PFSK-1 (cell line): ENCODE measurements at regions not wholly inside any gene's neighbourhood (a gene's known extent, or its start where the extent isn't known, plus 50 kb on each side); places are given as distances from the start of the nearest gene placed in this dataset.

ENCODE experiments used
- FOXP2 ChIP-seq: optimal IDR thresholded peaks from 2 replicates; pipeline ENCODE3; 2011; ENCODE audit warnings: borderline replicate concordance, control low read depth, inconsistent platforms; ENCODE audit not compliant: insufficient read depth; ENCODE audit errors: extremely low read length, extremely low read depth
- POLR2AphosphoS5 ChIP-seq: IDR thresholded peaks from 2 replicates; pipeline ENCODE4 v1.6.1; 2012; ENCODE audit warnings: low read depth, mild to moderate bottlenecking, control low read depth, low read length, moderate library complexity
- REST ChIP-seq, 2 experiments: IDR thresholded peaks; 2 replicates each; pipeline versions ENCODE4 v1.6.1 to v1.8.0; 2011 to 2012; ENCODE audit warnings: low read depth in 2 of 2, low read length in 2 of 2, control low read depth in 1 of 2, inconsistent platforms in 1 of 2, mild to moderate bottlenecking in 1 of 2, moderate library complexity in 1 of 2; ENCODE audit not compliant: insufficient read depth in 1 of 2
- SIN3A ChIP-seq: IDR thresholded peaks from 2 replicates; pipeline ENCODE4 v1.6.1; 2012; ENCODE audit warnings: mild to moderate bottlenecking, low read length, moderate library complexity, borderline replicate concordance; ENCODE audit not compliant: insufficient read depth
- TAF1 ChIP-seq: IDR thresholded peaks from 2 replicates; pipeline ENCODE4 v1.6.1; 2012; ENCODE audit warnings: low read length, control low read depth, borderline replicate concordance; ENCODE audit not compliant: insufficient read depth

GRCh38 chr6:139710556-139710955, 336.1 kb upstream of the CITED2 start:
- TF ChIP-seq TAF1 (no peak), FOXP2 (no peak), POLR2AphosphoS5 (no peak), SIN3A (no peak), REST (IDR thresholded peaks at IDR 0.05; ENCODE audit: insufficient read depth in 1 of 2, low read depth in 2 of 2, low read length in 2 of 2) (no peak)

GRCh38 chr6:139708337-139709199, 334.1 kb upstream of the CITED2 start:
- TF ChIP-seq FOXP2 (no peak), SIN3A (no peak), REST (IDR thresholded peaks at IDR 0.05; ENCODE audit: insufficient read depth in 1 of 2, low read depth in 2 of 2, low read length in 2 of 2) (no peak), TAF1 (no peak), POLR2AphosphoS5 (no peak)

GRCh38 chr6:139706912-139707311, 332.5 kb upstream of the CITED2 start:
- no peak for TF ChIP-seq POLR2AphosphoS5
- no peak for TF ChIP-seq FOXP2
- no peak for TF ChIP-seq REST (IDR thresholded peaks at IDR 0.05; ENCODE audit: insufficient read depth in 1 of 2, low read depth in 2 of 2, low read length in 2 of 2)
- TF ChIP-seq SIN3A = no peak
- TF ChIP-seq TAF1 = no peak

- TF ChIP-seq REST (IDR thresholded peaks at IDR 0.05; ENCODE audit: insufficient read depth in 1 of 2, low read depth in 2 of 2, low read length in 2 of 2) (no peak), SIN3A (no peak), FOXP2 (no peak), POLR2AphosphoS5 (no peak), TAF1 (no peak)
These were observed 330.8 kb upstream of the CITED2 start for GRCh38 chr6:139705284-139705683.
